ENCODE measurements at regions not wholly inside any gene's neighbourhood (a gene's known extent, or its start where the extent isn't known, plus 50 kb on each side); places are given as distances from the start of the nearest gene placed in this dataset.

DNA sequence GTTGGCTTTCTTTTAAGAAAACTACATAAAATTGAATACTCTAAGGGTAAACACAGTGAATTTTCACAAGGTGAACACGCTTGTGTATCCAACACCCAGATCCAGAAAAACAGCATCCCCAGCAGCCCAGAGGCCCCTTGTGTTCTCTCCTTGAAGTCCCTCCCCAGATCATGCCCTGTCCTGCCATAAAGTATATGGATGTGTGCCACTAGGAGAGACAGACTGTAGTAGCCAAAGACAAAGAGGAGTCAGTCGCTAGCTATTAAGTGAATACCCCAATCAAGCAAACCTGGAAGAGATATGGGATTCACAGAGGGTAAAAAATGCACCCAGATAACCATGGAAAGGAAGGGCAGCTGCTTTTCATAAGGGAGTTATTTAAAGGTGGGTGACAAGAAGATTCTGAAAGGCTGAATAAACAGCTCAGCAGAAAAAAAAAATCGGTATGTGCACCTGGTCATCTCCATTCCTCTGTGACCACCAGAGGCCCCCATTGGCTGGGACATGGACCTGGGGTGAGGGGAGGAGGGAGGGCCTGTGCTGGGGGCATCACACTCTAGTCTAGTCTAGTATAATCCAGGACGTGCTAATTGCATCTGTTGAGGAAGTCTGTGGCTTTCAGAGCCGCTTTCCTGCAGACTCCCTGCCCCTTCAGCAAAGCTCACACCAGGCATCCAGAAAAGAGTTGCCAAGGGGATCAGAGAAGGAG lies 167.3 kb upstream of the NDN start:
- peaks cover 9 to 13% of the 10 kb centered on the region in 2 experiments for H3K4me1 Mint-ChIP-seq
- Histone ChIP-seq H3K56ac (ENCODE audit: insufficient read length, low read depth, low read length) (no peak overlapping the region), H3K18ac (ENCODE audit: insufficient read length, low read depth, low read length) (no peak overlapping the region), H2BK12ac (ENCODE audit: insufficient read length, low read depth, low read length) (no peak overlapping the region), H3K4me2 (ENCODE audit: insufficient read depth, insufficient read length, low read length) (no peak overlapping the region), H3K23me2 (ENCODE audit: insufficient read length, low read depth, low read length, poor library complexity, severe bottlenecking) (no peaks in the 10 kb centered on the region), H3K14ac (ENCODE audit: insufficient read depth, low read length) (no peak overlapping the region), H4K8ac (replicated peaks; ENCODE audit: insufficient read length, low read depth, low read length) (no peak overlapping the region), H2AFZ (ENCODE audit: low read length) (no peak overlapping the region), H2AK5ac (ENCODE audit: insufficient read length, low read length) (no peak overlapping the region), H3K23ac (ENCODE audit: insufficient read length, low read depth, low read length) (no peak overlapping the region), H3K4me1 (ENCODE audit: insufficient read depth, low read length) (no peaks in the 10 kb centered on the region), H3K79me1 (ENCODE audit: insufficient read depth, low read depth, low read length, poor library complexity, severe bottlenecking) (no peaks in the 10 kb centered on the region), H3K79me2 (ENCODE audit: insufficient read depth, low read length) (no peaks in the 10 kb centered on the region), H2BK120ac (ENCODE audit: low read depth, low read length, poor library complexity, severe bottlenecking) (no peak overlapping the region), H4K5ac (ENCODE audit: insufficient read length, low read depth, low read length) (no peak overlapping the region), H4K91ac (ENCODE audit: insufficient read length, low read depth, low read length) (no peak overlapping the region), H2BK20ac (ENCODE audit: low read depth, low read length, poor library complexity, severe bottlenecking) (no peak overlapping the region), H3K4ac (ENCODE audit: low read depth, low read length) (no peak overlapping the region), H2BK5ac (ENCODE audit: insufficient read length, low read length) (no peak overlapping the region), H3K27ac (ENCODE audit: insufficient read length, low read depth, low read length) (no peak overlapping the region), H3K9ac (ENCODE audit: extremely low read depth, insufficient read length, low read length) (no peak overlapping the region), H3K9me3 (ENCODE audit: control insufficient read depth, low read depth, low read length) (peaks cover 41% of the 10 kb centered on the region), H3T11ph (ENCODE audit: low read length) (no peak overlapping the region), H3K27me3 (ENCODE audit: insufficient read depth, low read length) (no peaks in the 10 kb centered on the region), H4K20me1 (ENCODE audit: control insufficient read depth, insufficient read depth, insufficient read length) (no peaks in the 10 kb centered on the region), H2BK15ac (ENCODE audit: low read depth, low read length) (no peak overlapping the region)
- peaks cover 64 to 81% of the 10 kb centered on the region in 2 experiments for H3K9me3 Mint-ChIP-seq
- no CpG with 5 or more reads among the region's 5 CpGs for WGBS (ENCODE audit: extremely low coverage, insufficient read length, low lambda C conversion rate)
- H3K27ac Mint-ChIP-seq, result no peak overlapping the region
- TF ChIP-seq, protein P1, sequence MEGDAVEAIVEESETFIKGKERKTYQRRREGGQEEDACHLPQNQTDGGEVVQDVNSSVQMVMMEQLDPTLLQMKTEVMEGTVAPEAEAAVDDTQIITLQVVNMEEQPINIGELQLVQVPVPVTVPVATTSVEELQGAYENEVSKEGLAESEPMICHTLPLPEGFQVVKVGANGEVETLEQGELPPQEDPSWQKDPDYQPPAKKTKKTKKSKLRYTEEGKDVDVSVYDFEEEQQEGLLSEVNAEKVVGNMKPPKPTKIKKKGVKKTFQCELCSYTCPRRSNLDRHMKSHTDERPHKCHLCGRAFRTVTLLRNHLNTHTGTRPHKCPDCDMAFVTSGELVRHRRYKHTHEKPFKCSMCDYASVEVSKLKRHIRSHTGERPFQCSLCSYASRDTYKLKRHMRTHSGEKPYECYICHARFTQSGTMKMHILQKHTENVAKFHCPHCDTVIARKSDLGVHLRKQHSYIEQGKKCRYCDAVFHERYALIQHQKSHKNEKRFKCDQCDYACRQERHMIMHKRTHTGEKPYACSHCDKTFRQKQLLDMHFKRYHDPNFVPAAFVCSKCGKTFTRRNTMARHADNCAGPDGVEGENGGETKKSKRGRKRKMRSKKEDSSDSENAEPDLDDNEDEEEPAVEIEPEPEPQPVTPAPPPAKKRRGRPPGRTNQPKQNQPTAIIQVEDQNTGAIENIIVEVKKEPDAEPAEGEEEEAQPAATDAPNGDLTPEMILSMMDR (conservative IDR thresholded peaks at IDR 0.05), result peak; percentile 23; the same call in 1 of the 3 replicates
- peaks cover 0 to 2% (median 2%) of the 10 kb centered on the region in 3 experiments; a peak in 2 of 7 replicates for H3K36me3 Mint-ChIP-seq (ENCODE audit: insufficient read depth in 1 of 3, low read depth in 3 of 3)
- no peak overlapping the region for H3K4me3 Mint-ChIP-seq
- DNase-seq, result peak; percentile 33
- no peaks in the 10 kb centered on the region for H3K27me3 Mint-ChIP-seq (ENCODE audit: low read depth)
